ENCODE measurements at regions not wholly inside any gene's neighbourhood (a gene's known extent, or its start where the extent isn't known, plus 50 kb on each side); places are given as distances from the start of the nearest gene placed in this dataset.

DNA sequence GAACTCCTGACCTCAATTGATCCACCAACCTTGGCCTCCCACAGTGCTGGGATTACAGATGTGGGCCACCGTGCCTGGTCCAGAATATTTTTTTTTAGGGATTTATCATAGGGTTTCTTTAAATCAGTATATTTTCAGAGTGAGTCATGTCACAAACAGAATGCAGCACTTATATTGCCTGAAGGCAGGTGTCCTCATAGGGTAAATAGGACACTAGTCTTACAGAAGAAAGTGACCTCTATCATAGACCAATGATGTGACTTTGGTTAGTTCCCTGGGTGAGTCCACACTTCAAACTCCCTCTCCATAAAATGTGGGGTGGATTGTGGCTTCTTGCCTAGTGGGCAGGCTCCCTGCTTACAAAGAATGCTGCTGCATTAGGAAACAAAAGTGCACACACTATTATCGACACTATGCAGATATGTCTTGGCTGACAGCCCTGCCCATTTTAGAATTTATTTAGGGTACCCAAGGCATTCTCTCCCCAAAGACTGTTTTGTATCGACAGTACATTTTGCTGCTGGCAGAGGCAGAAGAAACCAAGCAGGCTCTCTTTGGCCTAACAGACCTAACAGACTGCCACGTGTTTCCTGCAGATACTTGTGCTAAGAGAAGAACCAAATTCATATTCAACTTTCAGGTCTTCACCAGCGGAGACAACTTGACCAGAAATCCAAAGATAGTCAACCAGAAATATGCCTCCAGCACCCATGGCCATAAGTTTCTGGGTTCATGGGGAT lies 125.0 kb downstream of the MOBP start:
- no peak overlapping the region for H4K8ac ChIP-seq (ENCODE audit: low read depth in 2 of 2, low read length in 2 of 2)
- TF ChIP-seq MAZ (IDR thresholded peaks at IDR 0.05; ENCODE audit: borderline replicate concordance, low read depth, low read length) (no peak), CEBPB (IDR thresholded peaks at IDR 0.05; ENCODE audit: low read depth, low read length) (no peak), RCOR1 (IDR thresholded peaks at IDR 0.05; ENCODE audit: insufficient replicate concordance, low read length) (no peak), MAFK (IDR thresholded peaks at IDR 0.05; ENCODE audit: low read depth, low read length) (no peak), SMC3 (IDR thresholded peaks at IDR 0.05; ENCODE audit: low read depth, low read length) (no peak), RFX5 (IDR thresholded peaks at IDR 0.05; ENCODE audit: low read depth, low read length) (no peak), FOS (IDR thresholded peaks at IDR 0.05; ENCODE audit: low read depth, low read length) (no peak)
- DNase-seq (no peak), ATAC-seq (ENCODE audit: low read depth) (no peak)
- no peak overlapping the region for H3K18ac ChIP-seq (ENCODE audit: low read depth, low read length)
- no peak overlapping the region for H3K4me3 ChIP-seq (ENCODE audit: insufficient read depth, low read depth, low read length)
- no peak overlapping the region for H2BK15ac ChIP-seq (ENCODE audit: low read depth, low read length)
- H3K27me3 ChIP-seq (ENCODE audit: control insufficient read depth, insufficient read depth, low read length): no peaks in the 10 kb centered on the region
- H2BK5ac ChIP-seq (ENCODE audit: low read depth, low read length, poor library complexity, severe bottlenecking): no peak overlapping the region
- dilution Hi-C loops (cut with HindIII; ENCODE audit: low sequenced_read_pairs, unreplicated experiment): no loop called here
- H4K20me1 ChIP-seq (ENCODE audit: insufficient read depth, low read length): no peaks in the 10 kb centered on the region
- no peak overlapping the region for H3K56ac ChIP-seq (ENCODE audit: extremely low read depth, insufficient read depth, low read length)
- WGBS, 2 experiments (ENCODE audit: extremely low coverage in 2 of 2, insufficient read length in 1 of 2): 20% methylated on average over 1 of the region's 5 CpGs; no CpG with 5 or more reads in 1 of the 2 experiments
- H4K5ac ChIP-seq (ENCODE audit: low read depth, low read length): no peak overlapping the region
- no peak overlapping the region for H2BK20ac ChIP-seq (ENCODE audit: low read depth, low read length)
- H3K14ac ChIP-seq (replicated peaks; ENCODE audit: low read depth, low read length): no peak overlapping the region
- H3K4me2 ChIP-seq (ENCODE audit: low read depth, low read length): no peak overlapping the region
- ChIA-PET CTCF (no interaction called here), POLR2A (ENCODE audit: unreplicated experiment) (no interaction called here)
- H3K4me1 ChIP-seq (ENCODE audit: control insufficient read depth, insufficient read depth, low read length): no peaks in the 10 kb centered on the region
- in situ Hi-C loops (cut with MboI; ENCODE audit: low sequenced_read_pairs): no loop called here
- no peak overlapping the region for H2BK120ac ChIP-seq (ENCODE audit: low read depth, low read length)
- no peaks in the 10 kb centered on the region for H3K36me3 ChIP-seq (ENCODE audit: control insufficient read depth, insufficient read depth, low read length)
- no peak overlapping the region for H3K23ac ChIP-seq (ENCODE audit: low read depth, low read length)
- no peak overlapping the region for H3K9ac ChIP-seq (ENCODE audit: low read depth, low read length)
- intact Hi-C loops (cut with micrococcal nuclease): no loop called here
- no peak overlapping the region for H3K4ac ChIP-seq (ENCODE audit: low read depth, low read length)
- no peak overlapping the region for H2AK9ac ChIP-seq (replicated peaks; ENCODE audit: low read depth, low read length, poor library complexity)
- H2AFZ ChIP-seq (replicated peaks; ENCODE audit: low read length, poor library complexity): no peak overlapping the region
- BruUV-seq (replicated peaks): no TSS peak
- H2AK5ac ChIP-seq (ENCODE audit: low read depth, low read length): no peak overlapping the region
- H4K91ac ChIP-seq (ENCODE audit: insufficient read depth, low read depth, low read length): no peak overlapping the region
- no peaks in the 10 kb centered on the region for H3K9me1 ChIP-seq (ENCODE audit: insufficient read depth, low read length)
- no peak overlapping the region for H3K27ac ChIP-seq (ENCODE audit: insufficient read depth, low read length)
- no peaks in the 10 kb centered on the region for H3K79me1 ChIP-seq (ENCODE audit: low read depth in 1 of 2, low read length in 2 of 2)
- peaks cover 7% of the 10 kb centered on the region; the same call in 1 of the 2 replicates for H3K9me3 ChIP-seq (ENCODE audit: control insufficient read depth, insufficient read depth, low read length)

Measured in IMR-90 (cell line).